ENCODE measurements at regions not wholly inside any gene's neighbourhood (a gene's known extent, or its start where the extent isn't known, plus 50 kb on each side); places are given as distances from the start of the nearest gene placed in this dataset.
"Not testable (repeated sequence)": the region's sequence is repeated elsewhere in the genome, so short reads cannot be mapped to it uniquely, and the experiment has no call there.

DNA sequence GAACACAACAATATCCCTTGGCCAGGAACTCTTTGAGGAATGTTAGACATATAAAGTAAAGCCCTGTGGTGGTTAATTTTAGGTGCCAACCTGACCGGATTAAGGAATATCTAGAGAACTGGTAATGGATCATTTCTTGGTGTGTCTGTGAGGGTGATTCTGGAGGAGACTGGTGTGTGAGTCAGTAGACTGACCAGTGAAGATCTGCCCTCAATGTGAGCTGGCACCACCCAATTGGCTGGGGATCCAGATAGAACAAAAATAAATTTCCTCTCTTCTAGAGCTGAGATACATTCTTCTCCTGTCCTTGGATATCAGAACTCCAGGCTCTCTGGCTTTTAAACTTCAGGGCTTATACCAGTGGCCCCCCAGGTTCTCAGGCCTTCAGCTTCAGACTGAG is 56.2 kb upstream of the TNPO1 start:
- DNase-seq, result no peak

DNA sequence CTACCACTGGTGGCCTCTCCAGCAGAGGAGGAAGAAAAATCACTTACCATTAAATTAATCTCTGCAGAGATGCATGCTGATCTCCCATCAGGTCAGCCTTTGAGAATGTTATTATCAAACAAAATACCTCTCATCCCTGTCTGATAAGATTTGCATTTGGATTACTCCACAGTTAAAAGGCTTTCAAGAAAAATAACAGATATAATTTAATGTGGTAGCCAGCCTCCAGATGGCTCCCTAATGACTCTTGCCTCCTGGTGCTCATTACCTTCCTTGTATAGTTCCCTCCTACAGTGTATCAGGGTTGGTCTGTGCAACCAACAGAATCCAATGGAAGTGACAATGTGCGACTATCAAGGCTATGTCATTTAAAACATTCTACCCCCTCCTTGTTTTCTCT is 63.6 kb upstream of the TNPO1 start:
- DNase-seq, result no peak

DNA sequence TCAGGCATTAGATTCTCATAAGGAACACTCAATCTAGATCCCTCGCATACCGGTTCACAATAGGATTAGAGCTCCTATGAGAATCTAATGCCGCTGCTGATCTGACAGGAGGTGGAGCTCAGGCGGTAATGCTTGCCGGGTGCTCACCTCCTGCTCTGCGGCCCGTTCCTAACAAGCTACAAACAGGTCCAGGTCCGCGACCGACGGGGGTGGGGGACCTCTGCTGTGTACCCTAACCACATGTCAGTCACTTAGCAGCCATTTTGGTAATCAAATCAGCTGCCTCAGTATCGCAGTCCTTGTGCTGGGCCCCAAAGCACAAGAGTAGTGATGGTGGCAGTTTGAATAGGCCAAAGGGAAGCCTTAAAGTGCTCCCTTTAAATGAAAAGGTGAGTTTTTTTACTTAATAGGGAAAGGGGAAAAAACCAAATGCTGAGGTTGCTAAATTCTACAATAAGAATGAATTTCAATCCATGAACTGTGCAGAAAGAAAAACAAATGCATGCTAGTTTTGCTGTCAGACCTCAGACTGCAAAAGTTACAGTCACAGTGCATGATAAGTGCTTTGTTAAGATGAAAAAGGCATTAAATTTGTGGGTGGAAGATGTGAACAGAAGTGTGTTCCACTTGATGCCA is 67.0 kb upstream of the TNPO1 start:
- DNase-seq, result no peak

DNA sequence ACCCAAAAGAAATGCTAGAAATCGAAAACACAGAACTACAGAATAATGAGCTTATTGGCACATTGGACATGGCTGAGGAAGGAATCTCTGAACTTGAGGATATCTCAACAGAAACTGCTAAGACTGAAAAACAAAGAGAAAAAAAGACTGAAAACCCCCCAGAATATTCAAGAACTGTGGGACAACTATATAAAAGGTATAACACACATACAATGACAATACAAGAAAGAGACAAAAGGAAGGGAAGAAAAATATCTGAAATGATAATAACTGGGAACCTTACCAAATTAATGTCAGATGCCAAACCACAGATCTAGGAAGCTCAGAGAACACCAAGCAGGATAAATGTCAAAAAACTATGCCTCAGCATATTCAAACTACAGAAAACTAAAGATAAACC is 68.6 kb upstream of the TNPO1 start:
- DNase-seq, result no peak

DNA sequence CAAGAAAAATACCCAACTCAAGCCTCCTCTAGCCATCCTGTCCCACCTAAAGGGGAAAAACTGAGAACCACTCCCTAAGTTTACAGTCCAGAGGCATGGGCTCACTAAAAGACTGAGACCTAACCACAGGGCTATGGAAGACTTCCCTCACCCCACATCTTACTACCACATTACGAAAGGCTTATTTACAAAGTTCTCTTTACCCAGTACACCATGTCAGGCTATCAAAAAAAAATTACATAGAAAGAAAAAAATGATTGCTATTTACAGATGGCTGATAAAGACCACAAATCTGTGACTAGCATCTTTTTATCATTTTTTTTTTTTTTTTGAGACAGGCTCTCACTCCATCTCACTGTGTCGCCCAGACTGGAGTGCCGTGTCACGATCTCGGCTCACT is 69.7 kb upstream of the TNPO1 start:
- DNase-seq, result no peak

DNA sequence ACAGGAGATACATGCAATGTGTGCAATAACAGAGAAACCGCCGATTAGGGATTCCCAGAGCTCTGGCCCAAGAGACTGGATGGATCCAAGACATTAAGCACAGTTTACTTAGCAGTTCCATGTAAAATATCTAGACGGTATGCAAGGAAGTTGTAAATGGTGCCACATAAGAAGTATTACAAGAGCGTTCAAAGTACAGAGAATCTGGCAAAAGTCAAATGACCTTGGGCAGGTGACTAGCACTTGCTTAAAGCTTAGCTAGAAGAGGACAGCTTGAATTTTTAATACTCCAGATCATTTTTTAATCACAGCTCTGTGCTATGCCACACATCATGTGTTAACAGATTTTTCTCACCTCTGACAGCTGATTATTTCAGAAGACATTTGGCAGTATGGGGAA is 72.3 kb upstream of the TNPO1 start:
- DNase-seq, result no peak

DNA sequence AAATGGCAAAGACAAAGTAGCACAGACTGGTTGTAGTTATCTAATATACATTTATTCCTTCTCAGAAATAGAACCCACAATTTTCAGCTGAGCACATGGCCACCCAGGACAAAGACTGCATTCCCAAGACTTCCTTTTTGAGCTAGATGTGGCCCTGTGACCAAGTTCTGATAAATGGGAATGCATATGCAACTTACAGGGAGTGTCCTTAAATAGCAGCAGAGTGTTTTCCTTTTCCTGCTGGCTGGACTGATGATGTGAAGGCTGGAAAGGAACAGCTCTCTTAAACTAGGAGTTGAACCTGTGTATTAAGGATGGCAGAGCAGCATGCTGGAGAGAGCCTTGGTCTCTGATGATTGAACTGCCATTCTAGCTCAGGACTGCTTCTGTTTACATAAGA is 74.7 kb upstream of the TNPO1 start:
- no peak for DNase-seq

DNA sequence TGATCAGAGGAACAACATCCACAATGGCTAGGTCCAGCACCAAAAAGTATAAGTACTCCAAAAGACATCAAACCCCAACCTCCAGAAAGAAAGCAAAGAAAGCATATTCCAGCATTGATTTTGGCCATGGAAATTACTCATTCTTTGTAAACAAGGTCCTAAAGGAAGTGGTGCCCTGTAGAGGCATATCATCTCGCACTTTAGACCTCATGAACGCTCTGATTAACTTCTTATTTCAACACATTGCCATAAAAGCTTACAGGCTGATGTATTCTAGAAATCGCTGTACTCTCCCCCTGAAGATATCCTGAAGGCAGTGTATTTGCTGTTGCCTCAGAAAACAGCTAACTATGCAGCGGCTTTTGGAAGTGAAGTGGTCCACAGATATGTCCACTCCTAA is 82.7 kb upstream of the TNPO1 start:
- DNase-seq, result no peak

DNA sequence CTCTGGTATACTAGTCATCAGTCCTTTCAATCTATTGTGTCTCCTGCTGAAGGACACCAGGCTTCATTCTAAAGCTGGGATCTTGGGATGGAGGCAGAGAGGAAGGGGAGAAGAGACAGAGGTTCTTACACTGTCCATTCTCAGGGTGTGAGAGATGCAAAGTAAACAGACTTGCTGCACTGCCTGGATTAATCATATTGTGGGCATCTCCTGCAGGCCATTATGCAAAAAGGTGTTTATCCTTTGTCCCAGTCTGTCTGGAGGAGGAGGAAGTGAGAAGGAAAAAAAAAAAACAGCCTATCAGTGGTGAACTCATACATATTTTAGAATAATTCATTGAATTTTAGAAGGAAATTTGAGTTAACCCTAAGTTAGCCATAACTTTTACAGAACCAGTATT is 92.9 kb upstream of the TNPO1 start:
- DNase-seq, result no peak

DNA sequence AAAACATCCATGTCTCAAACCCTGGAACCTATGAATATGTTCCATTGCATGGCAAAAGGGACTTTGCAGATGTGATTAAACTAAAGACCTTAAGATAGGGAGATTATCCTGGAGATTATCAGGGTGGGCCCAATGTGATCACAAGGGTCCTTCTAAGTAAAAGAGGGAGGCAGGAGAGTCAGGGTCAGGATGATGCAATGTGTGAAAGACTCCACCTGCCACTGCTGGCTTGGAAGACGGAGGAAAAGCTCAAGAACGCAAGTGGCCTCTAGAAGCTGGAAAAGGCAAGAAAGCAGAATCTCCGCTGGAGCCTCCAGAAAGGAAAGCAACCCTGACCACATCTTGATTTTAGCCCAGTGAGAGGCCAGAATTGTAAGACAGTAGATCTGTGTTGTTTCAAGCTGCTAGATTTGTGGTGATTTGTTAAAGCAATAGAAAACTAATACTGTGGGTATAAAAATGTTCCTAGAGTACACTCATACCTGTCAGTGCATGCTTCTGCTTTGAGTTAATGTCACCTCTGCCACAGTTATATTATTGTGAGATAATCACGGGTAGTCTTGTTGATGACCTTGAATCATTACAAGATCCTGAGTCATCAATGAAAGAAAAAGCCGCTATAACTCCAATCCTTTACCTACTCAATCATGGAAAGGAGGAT is 93.5 kb upstream of the TNPO1 start:
- no peak for DNase-seq

DNA sequence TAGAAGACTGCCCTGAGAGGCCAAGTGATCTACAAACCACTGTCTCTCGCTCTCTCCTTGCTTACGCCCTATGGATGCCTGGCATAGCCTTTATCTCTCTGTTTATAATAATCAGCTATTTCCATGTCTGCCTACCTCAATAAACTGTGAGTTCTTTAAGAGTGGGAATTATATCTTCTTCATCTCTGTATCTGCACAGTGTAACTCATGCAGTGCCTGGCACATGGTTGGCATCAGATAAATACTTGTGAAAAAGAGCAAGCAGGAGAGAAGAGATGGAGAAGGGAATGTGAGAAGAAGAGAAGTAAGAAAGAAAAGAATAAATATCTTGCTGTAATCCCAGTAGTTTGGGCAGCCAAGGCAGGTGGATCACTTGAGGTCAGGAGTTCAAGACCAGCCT is 94.6 kb upstream of the TNPO1 start:
- no peak for DNase-seq

DNA sequence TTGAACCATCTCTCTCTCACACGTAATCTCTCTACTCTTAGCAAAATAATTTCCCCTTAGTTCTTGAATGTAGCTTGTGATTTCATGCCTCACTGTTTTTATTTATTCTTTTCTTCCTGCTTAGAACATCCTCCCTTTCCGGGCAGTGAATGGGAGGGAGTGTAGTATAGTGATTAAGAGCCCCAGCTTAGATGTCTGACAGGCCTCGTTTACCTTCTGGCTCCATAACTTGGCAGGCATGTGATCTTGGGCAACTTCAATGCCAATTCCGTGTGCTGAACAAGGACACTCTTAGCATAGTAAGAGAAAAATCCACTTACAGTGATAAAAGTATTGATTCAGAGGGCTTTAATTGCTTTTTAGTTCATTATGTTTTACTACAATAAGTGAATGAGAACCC is 96.3 kb upstream of the TNPO1 start:
- DNase-seq, result no peak

DNA sequence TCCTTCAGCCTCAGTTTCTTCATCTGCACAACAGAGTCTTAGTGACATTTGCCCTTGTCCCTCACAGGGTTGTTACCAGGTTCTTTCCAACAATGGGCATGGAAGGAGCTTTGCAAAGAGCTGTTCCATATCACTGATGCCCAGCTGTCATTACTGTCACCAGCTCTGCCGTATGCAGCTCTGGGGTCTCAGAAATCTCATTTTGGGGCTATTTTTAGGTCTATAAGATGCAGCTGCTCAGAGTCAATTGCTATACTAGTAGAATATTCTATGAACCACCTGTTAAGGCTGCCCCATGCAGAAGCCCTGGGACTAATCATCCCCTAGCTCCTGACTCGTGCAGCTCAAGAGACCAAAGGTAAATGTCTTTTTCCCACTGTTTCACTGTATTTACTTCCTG is 105.1 kb upstream of the TNPO1 start:
- no peak for DNase-seq

DNA sequence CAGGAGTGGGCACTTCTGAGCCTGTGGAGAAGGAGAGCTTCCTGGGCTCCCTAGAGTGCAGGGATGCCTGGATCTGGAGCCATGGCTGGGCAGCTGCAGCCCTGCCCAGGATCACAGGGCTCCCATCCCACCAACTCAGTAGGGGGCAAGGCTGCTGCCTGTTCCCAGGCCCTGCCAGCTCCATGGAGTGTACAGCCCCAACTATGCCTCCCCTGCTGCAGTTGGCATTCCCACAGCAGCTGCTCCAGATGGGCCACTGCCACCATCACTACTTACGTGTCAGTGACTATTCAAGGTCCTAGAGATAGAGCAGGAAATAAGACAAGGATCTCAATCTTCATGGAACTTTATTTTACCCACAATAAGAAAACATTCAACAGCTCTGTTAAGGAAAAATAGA is 107.1 kb upstream of the TNPO1 start:
- DNase-seq, result no peak

DNA sequence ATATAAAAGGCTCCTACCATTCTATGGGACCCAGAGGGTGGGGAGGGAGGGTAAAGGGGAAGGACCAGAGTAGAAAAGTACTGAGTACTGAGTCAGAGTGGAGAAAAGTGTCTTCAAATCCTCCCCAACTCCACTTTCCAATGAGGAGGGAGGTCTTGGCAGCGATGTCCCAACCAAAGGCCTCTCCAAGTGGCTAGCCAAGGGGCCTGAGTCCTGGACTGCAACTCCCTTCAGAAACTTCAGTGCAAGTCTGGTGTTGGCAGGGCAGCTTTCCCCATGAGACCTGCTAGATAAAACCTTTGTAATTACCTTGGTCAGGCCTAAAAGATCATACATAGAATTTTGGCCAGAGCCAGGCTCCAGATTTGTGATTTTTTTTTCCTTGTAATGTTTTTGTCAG is 111.3 kb upstream of the TNPO1 start:
- DNase-seq, result no peak

DNA sequence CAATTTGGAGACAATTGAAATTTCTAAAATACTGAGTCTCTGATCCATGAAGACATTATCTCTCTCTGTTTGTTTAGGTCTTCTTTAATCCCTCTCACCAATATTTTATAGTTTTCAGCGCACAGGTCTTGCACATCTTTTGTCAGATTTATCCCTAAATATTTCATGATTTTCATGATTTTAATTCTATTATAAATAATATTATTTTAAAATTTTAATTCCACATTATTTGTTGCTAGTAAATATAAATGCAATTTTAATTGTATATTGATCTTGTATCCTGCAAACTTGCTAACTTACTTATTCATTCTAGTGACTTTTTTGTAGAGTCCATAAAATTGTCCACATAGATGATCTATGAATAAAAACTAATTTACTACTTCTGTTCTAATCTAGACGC is 112.6 kb upstream of the TNPO1 start:
- DNase-seq, result no peak

DNA sequence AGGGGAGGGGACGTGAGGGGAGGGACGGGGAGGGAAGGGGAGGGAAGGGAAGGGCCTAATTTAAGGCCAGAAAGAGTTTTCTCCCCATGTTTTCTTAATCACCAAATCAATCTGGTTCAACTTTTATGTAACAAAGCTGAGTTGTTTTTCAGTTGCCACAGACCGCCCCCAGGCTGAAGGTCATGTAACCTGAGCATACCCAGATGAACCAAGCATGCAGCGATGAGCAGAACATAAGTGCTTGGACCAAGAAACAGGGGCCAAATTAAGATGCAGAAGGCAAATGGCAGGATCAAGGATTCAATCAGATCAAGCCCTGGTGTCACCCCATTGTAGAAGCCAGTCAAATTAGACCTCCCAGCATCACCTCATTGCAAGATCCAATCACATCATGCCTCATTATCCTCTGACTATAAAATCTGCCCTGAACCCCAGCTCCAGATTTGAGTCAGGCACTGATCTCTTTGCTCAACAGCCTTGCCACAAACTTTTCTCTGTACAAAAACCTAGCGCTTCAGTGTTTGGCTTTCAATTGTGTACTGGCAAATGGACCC is 113.5 kb upstream of the TNPO1 start:
- no peak for DNase-seq

DNA sequence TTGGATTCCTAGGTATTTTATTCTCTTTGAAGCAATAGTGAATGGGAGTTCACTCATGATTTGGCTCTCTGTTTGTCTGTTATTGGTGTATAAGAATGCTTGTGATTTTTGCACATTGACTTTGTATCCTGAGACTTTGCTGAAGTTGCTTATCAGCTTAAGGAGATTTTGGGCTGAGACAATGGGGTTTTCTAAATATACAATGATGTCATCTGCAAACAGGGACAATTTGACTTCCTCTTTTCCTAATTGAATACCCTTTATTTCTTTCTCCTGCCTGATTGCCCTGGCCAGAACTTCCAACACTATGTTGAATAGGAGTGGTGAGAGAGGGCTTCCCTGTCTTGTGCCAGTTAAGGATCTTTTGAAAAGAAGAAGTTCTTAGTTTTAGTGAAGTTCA is 114.4 kb upstream of the TNPO1 start:
- DNase-seq, result not testable (repeated sequence)

DNA sequence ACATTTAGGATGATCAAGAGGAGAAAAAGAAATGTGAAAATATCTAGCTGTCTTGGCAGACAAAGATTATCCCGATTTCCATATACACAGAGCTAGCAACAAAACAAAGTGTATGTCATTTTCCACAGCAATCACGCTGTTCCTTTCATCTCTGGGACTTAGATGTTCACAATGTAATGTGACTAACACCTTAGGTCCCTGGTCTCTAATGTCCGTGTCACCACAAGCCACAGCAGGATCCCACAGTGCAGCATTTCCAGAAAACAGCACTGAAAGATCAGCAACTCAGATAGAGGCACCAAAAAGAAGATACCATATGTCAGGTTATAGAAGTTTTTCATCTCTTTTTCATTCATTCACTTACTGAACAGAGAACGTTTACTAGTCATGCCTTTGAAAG is 118.0 kb upstream of the TNPO1 start:
- DNase-seq, result no peak

DNA sequence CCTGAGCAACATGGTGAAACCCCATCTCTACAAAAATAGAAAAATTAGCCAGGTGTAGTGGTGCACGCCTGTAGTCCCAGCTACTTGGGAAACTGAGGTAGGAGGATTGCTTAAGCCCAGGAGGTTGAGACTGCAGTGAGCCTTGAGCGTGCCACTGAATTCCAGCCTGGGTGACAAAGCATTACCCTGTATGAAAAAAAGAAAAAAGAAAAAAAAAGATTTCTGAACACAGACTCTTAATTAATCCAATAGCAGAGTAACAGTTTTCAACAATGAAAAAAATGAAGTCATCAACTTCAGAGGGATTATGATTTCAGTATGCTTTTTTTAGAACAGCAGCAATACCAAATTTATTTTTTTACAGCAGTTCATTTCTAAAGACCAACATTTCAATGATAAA is 118.8 kb upstream of the TNPO1 start:
- DNase-seq, result no peak

DNA sequence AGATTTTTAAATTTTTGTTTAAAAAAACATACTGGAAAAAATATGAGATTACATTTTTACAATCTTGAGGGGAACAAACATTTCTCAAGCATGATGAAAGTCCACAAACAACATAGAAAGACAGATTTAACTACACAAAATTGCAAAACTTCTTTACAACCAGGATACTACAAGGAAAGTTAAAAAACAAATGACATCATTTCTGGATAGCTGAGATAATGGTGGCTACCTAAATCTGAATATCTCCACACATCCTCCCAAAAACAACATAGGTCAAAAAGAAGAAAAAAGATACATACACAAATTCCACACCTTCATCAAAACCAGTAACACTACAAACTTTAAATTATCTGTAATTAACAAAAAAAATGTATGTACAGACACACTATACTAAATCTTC is 120.8 kb upstream of the TNPO1 start:
- DNase-seq, result no peak

DNA sequence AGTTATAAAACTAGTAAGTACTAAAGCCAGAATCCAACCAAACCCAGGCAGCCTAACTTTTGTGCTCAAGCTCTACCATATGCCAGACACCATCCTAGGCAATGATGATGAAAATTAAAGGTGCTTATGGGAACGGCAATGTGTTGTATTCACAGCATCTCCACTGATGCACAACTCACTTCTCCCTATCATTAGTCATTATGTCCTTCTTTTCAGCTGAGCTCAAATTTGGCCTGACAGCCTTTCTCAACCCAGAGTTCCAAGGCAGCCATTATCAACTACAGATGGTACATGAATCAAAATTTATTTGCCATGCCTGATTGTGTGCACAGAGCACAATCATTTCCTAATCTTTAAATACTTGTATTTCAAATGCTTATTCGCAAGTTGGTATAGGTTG is 121.6 kb upstream of the TNPO1 start:
- no peak for DNase-seq

DNA sequence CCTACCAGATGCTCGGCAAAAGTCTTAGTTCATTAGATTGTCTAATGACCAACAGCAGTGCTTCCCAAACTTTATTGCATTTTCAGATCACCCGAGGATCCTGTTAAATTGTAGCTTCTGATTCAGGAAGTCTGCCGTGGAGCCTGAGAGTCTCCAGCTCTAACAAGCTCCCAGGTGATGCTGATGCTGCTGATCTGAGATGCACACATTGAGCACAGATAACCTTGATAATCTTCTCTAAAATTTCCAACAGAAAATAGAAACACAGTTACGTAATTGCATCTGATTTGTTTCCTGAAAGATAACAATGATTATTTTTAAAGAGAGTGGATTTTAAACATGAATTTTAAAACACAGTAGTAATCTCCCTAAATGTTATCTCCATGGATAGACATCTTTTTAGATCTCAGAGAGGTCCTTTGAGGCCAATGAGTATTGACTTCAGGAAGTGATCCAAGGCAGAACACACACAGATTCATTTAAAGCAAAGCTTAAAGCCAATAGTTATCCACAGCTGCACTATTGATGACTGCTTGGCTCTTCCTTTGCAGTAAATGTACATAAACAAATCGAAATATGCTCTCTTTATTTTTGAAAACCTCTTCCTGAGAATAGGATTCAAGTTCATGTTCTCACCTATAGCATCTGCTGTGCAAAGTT is 122.8 kb upstream of the TNPO1 start:
- DNase-seq, result no peak

DNA sequence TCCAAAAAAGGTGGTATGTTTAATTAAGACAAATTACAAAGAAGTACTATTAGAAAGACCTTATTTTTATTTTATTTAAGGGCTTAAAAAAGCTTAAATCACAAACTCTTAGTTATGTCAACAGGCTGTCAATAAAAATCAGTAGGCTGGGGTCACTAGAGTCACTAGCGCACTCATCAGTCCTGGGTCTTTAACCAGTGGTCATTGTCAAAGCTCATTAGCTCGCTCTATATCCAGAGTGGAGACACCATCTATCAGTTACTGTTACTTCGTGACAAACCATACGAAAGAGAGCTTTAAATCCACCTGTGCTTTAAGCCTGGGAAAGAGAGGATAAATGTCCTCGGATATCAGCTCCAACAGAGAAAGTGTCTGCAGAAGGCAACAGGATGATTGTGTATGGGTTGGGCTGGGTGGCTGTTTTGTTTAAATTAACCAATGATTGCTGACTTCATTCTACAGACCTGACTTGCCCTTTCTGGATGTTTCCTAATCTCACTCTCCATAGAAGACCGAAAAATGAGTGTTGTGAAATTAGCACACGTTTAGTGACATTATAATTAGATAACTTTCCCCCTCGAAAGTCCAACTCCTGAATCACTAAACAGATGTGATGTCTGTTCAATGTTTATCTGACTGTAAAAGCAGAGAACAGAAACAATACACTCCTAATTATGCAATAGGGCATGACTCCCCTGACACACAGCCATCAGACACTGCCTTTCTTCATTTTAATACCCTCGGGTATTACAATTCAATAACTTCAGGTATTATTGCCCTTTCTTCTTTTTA is 123.6 kb upstream of the TNPO1 start:
- DNase-seq, result no peak

Data from central memory CD4-positive, alpha-beta T cell (primary cell).